OCI-LY1 (cell line): ENCODE measurements at regions not wholly inside any gene's neighbourhood (a gene's known extent, or its start where the extent isn't known, plus 50 kb on each side); places are given as distances from the start of the nearest gene placed in this dataset.

Experiments used
- H2AFZ ChIP-seq: fragments of 200-600 bp; sonication (generic), shearing (Covaris generic); 2 replicates; pipeline ENCODE4 v1.6.0; 2014; ENCODE audit warnings: antibody characterized with exemption, mild to moderate bottlenecking, low read length
- H3F3A ChIP-seq: fragments of 200-600 bp; sonication (generic), shearing (Covaris generic); 2 replicates; pipeline ENCODE4 v1.6.0; 2014; ENCODE audit warnings: mild to moderate bottlenecking, antibody characterized with exemption, low read length, moderate library complexity; ENCODE audit not compliant: insufficient read depth
- H3K27ac ChIP-seq: fragments of 200-600 bp; sonication (generic); 2 replicates; pipeline ENCODE4 v1.5.1; 2014; ENCODE audit warnings: low read length, mixed run types, mild to moderate bottlenecking, low read depth; ENCODE audit not compliant: poor library complexity, severe bottlenecking
- H3K27me3 ChIP-seq: fragments of 200-600 bp; sonication (generic); 2 replicates; pipeline ENCODE4 v1.6.0; 2014; ENCODE audit warnings: antibody characterized with exemption, mild to moderate bottlenecking, low read length, moderate library complexity; ENCODE audit not compliant: insufficient read depth
- H3K36me3 ChIP-seq: fragments of 200-600 bp; sonication (generic); 2 replicates; pipeline ENCODE4 v1.6.1; 2014; ENCODE audit warnings: mild to moderate bottlenecking, antibody characterized with exemption, low read length, moderate library complexity, mixed read lengths; ENCODE audit not compliant: insufficient read depth
- H3K4me1 ChIP-seq: fragments of 200-600 bp; sonication (generic); 2 replicates; pipeline ENCODE4 v1.5.1; 2014; ENCODE audit warnings: mild to moderate bottlenecking, low read length, moderate library complexity; ENCODE audit not compliant: insufficient read depth, severe bottlenecking
- H3K4me2 ChIP-seq: fragments of 200-600 bp; sonication (generic), shearing (Covaris generic); 2 replicates; pipeline ENCODE4 v1.6.1; 2014; ENCODE audit warnings: low read length
- H3K4me3 ChIP-seq: fragments of 200-600 bp; sonication (generic); 2 replicates; pipeline ENCODE4 v1.5.1; 2014; ENCODE audit warnings: low read length, low read depth, mild to moderate bottlenecking, mixed read lengths; ENCODE audit not compliant: poor library complexity, severe bottlenecking
- H3K79me2 ChIP-seq: fragments of 200-600 bp; shearing (Covaris generic); 2 replicates; pipeline ENCODE4 v1.6.1; 2016; ENCODE audit warnings: mixed run types, low read length, mixed read lengths; ENCODE audit not compliant: insufficient read depth
- H3K9ac ChIP-seq: fragments of 200-600 bp; sonication (generic), shearing (Covaris generic); 2 replicates; pipeline ENCODE4 v1.6.1; 2014; ENCODE audit warnings: mild to moderate bottlenecking, low read length, mixed read lengths
- H3K9me2 ChIP-seq: fragments of 200-600 bp; sonication (generic), shearing (Covaris generic); 2 replicates; pipeline ENCODE4 v1.6.1; 2014; ENCODE audit warnings: low read depth, mild to moderate bottlenecking, low read length, mixed read lengths
- H3K9me3 ChIP-seq: fragments of 200-600 bp; shearing (Covaris generic); 2 replicates; pipeline ENCODE4 v1.6.1; 2014; ENCODE audit warnings: low read length, mixed read lengths
- H4K20me1 ChIP-seq: fragments of 200-600 bp; sonication (generic), shearing (Covaris generic); 2 replicates; pipeline ENCODE4 v1.6.0; 2016; ENCODE audit warnings: mild to moderate bottlenecking, low read length; ENCODE audit not compliant: insufficient read depth
- CTCF ChIP-seq: fragments of 200-600 bp; sonication (generic), shearing (Covaris generic); IDR thresholded peaks from 2 replicates; pipeline ENCODE4 v1.5.1; 2017; ENCODE audit warnings: mild to moderate bottlenecking, antibody characterized with exemption, low read length, moderate library complexity, mixed read lengths
- EZH2 ChIP-seq: fragments of 200-600 bp; sonication (generic), shearing (Covaris generic); IDR thresholded peaks from 2 replicates; pipeline ENCODE4 v1.8.0; 2017; ENCODE audit warnings: borderline replicate concordance, mixed run types, mild to moderate bottlenecking, antibody characterized with exemption, low read length, moderate library complexity, mixed read lengths

- no peak overlapping the region for H3K27ac ChIP-seq
- no peaks in the 10 kb centered on the region for H3K79me2 ChIP-seq
- H3K4me1 ChIP-seq, result no peaks in the 10 kb centered on the region
- no peaks in the 10 kb centered on the region for H3K9me2 ChIP-seq
- no peaks in the 10 kb centered on the region for H3K36me3 ChIP-seq
- H3K9me3 ChIP-seq, result no peaks in the 10 kb centered on the region
- H3F3A ChIP-seq, result no peaks in the 10 kb centered on the region
- no peak overlapping the region for H3K4me2 ChIP-seq
- no peaks in the 10 kb centered on the region for H4K20me1 ChIP-seq
- TF ChIP-seq CTCF (no peak), EZH2 (no peak)
- H3K27me3 ChIP-seq, result no peaks in the 10 kb centered on the region
- H3K4me3 ChIP-seq, result no peak overlapping the region
- H3K9ac ChIP-seq, result no peak overlapping the region
- no peak overlapping the region for H2AFZ ChIP-seq
Measured at GRCh38 chr5:82405161-82405560, 127.0 kb upstream of the RPS23 start.

GRCh38 chr5:82404382-82404945 is 126.3 kb upstream of the RPS23 start:
- no peaks in the 10 kb centered on the region for H3K4me1 ChIP-seq
- no peak overlapping the region for H3K27ac ChIP-seq
- no peaks in the 10 kb centered on the region for H4K20me1 ChIP-seq
- no peak overlapping the region for H2AFZ ChIP-seq
- no peaks in the 10 kb centered on the region for H3K27me3 ChIP-seq
- no peaks in the 10 kb centered on the region for H3K9me2 ChIP-seq
- H3K9ac ChIP-seq, result no peak overlapping the region
- H3K79me2 ChIP-seq, result no peaks in the 10 kb centered on the region
- H3K4me2 ChIP-seq, result no peak overlapping the region
- H3K36me3 ChIP-seq, result no peaks in the 10 kb centered on the region
- H3K9me3 ChIP-seq, result no peaks in the 10 kb centered on the region
- no peak overlapping the region for H3K4me3 ChIP-seq
- no peaks in the 10 kb centered on the region for H3F3A ChIP-seq
- TF ChIP-seq EZH2 (no peak), CTCF (no peak)

- TF ChIP-seq EZH2 (no peak), CTCF (no peak)
- no peak overlapping the region for H3K27ac ChIP-seq
- no peaks in the 10 kb centered on the region for H4K20me1 ChIP-seq
- no peaks in the 10 kb centered on the region for H3F3A ChIP-seq
- H3K9me2 ChIP-seq, result no peaks in the 10 kb centered on the region
- H3K79me2 ChIP-seq, result no peaks in the 10 kb centered on the region
- H3K36me3 ChIP-seq, result no peaks in the 10 kb centered on the region
- no peak overlapping the region for H3K4me3 ChIP-seq
- no peak overlapping the region for H2AFZ ChIP-seq
- no peaks in the 10 kb centered on the region for H3K4me1 ChIP-seq
- no peak overlapping the region for H3K9ac ChIP-seq
- no peaks in the 10 kb centered on the region for H3K27me3 ChIP-seq
- no peaks in the 10 kb centered on the region for H3K9me3 ChIP-seq
- no peak overlapping the region for H3K4me2 ChIP-seq
Measured at GRCh38 chr5:82403724-82404123, 125.6 kb upstream of the RPS23 start.
